Adrenal gland (tissue), 5 donors: ENCODE measurements at regions not wholly inside any gene's neighbourhood (a gene's known extent, or its start where the extent isn't known, plus 50 kb on each side); places are given as distances from the start of the nearest gene placed in this dataset.

Experiments
- CTCF ChIP-seq, 6 experiments: fragments of 450-650 bp in 4 of 6; fragments of 200-600 bp in 2 of 6; sonication (generic) in 1 of 6; IDR thresholded peaks; 1 replicate in 5 of 6; 2 replicates in 1 of 6; pipeline versions ENCODE4 v1.5.1 to v1.8.0; 2016 to 2021; ENCODE audit warnings: antibody characterized with exemption in 6 of 6, mild to moderate bottlenecking in 2 of 6, moderate library complexity in 1 of 6
- POLR2A ChIP-seq, 2 donors: fragments of 450-650 bp; IDR thresholded peaks; one replicate each; pipeline ENCODE4 v1.6.1; 2017; ENCODE audit warnings: antibody characterized with exemption in 2 of 2, mild to moderate bottlenecking in 2 of 2, moderate library complexity in 1 of 2
- donor health status: DM: no; HTN: no; CAD: no.

GRCh38 chr17:77429969-77430752 is 289.4 kb downstream of the SEC14L1 start:
- TF ChIP-seq CTCF (IDR thresholded peaks at IDR 0.05) (peak; percentile 67 to 89 (median 83)), POLR2A (IDR thresholded peaks at IDR 0.05) (peak in 1 of 2 donors; percentile 25)
